ENCODE measurements at regions not wholly inside any gene's neighbourhood (a gene's known extent, or its start where the extent isn't known, plus 50 kb on each side); places are given as distances from the start of the nearest gene placed in this dataset.
A peak's percentile ranks its signal among the peaks of the same experiment; 100 is the strongest.

GRCh38 chr12:28814246-28814645 lies 334.8 kb upstream of the FAR2 start:
- no peak for DNase-seq (ENCODE audit: low read depth in 3 of 3, low spot score in 2 of 3)

GRCh38 chr12:28817524-28817923 lies 331.6 kb upstream of the FAR2 start:
- no peak for DNase-seq (ENCODE audit: low read depth in 3 of 3, low spot score in 2 of 3)

- no peak for DNase-seq (ENCODE audit: low read depth in 3 of 3, low spot score in 2 of 3)
Measured at GRCh38 chr12:28824193-28824846, 324.8 kb upstream of the FAR2 start.

GRCh38 chr12:28824849-28825248 lies 324.2 kb upstream of the FAR2 start:
- no peak for DNase-seq (ENCODE audit: low read depth in 3 of 3, low spot score in 2 of 3)

GRCh38 chr12:28826766-28827165 lies 322.3 kb upstream of the FAR2 start:
- DNase-seq (ENCODE audit: low read depth in 3 of 3, low spot score in 2 of 3) = no peak

GRCh38 chr12:28827861-28828260 lies 321.2 kb upstream of the FAR2 start:
- peak in 2 of 3 donors; percentile 1 for DNase-seq (ENCODE audit: low read depth in 3 of 3, low spot score in 2 of 3)

GRCh38 chr12:28828318-28828717 lies 320.8 kb upstream of the FAR2 start:
- DNase-seq (ENCODE audit: low read depth in 3 of 3, low spot score in 2 of 3) = no peak

GRCh38 chr12:28830491-28830890 lies 318.6 kb upstream of the FAR2 start:
- no peak for DNase-seq (ENCODE audit: low read depth in 3 of 3, low spot score in 2 of 3)

- no peak for DNase-seq (ENCODE audit: low read depth in 3 of 3, low spot score in 2 of 3)
Measured at GRCh38 chr12:28844718-28845117, 304.4 kb upstream of the FAR2 start.

- DNase-seq (ENCODE audit: low read depth in 3 of 3, low spot score in 2 of 3) = no peak
Measured at GRCh38 chr12:28851781-28852180, 297.3 kb upstream of the FAR2 start.

- no peak for DNase-seq (ENCODE audit: low read depth in 3 of 3, low spot score in 2 of 3)
Measured at GRCh38 chr12:28855761-28856310, 293.2 kb upstream of the FAR2 start.

GRCh38 chr12:28857369-28857768 lies 291.7 kb upstream of the FAR2 start:
- no peak for DNase-seq (ENCODE audit: low read depth in 3 of 3, low spot score in 2 of 3)

GRCh38 chr12:28859551-28859950 lies 289.5 kb upstream of the FAR2 start:
- no peak for DNase-seq (ENCODE audit: low read depth in 3 of 3, low spot score in 2 of 3)

GRCh38 chr12:28865776-28866175 lies 283.3 kb upstream of the FAR2 start:
- DNase-seq (ENCODE audit: low read depth in 3 of 3, low spot score in 2 of 3) = no peak

- no peak for DNase-seq (ENCODE audit: low read depth in 3 of 3, low spot score in 2 of 3)
Measured at GRCh38 chr12:28866296-28866695, 282.8 kb upstream of the FAR2 start.

GRCh38 chr12:28866715-28867503 lies 282.2 kb upstream of the FAR2 start:
- no peak for DNase-seq (ENCODE audit: low read depth in 3 of 3, low spot score in 2 of 3)

GRCh38 chr12:28868414-28868813 lies 280.7 kb upstream of the FAR2 start:
- no peak for DNase-seq (ENCODE audit: low read depth in 3 of 3, low spot score in 2 of 3)

- no peak for DNase-seq (ENCODE audit: low read depth in 3 of 3, low spot score in 2 of 3)
Measured at GRCh38 chr12:28869197-28869596, 279.9 kb upstream of the FAR2 start.

- no peak for DNase-seq (ENCODE audit: low read depth in 3 of 3, low spot score in 2 of 3)
Measured at GRCh38 chr12:28870839-28871440, 278.1 kb upstream of the FAR2 start.

GRCh38 chr12:28872654-28873268 lies 276.3 kb upstream of the FAR2 start:
- DNase-seq (ENCODE audit: low read depth in 3 of 3, low spot score in 2 of 3) = peak in 2 of 3 donors; percentile 13 to 21

- DNase-seq (ENCODE audit: low read depth in 3 of 3, low spot score in 2 of 3) = no peak
Measured at GRCh38 chr12:28874758-28875157, 274.3 kb upstream of the FAR2 start.

Data from right renal cortex interstitium (tissue), 3 donors.